RWPE1 (cell line): ENCODE measurements at regions not wholly inside any gene's neighbourhood (a gene's known extent, or its start where the extent isn't known, plus 50 kb on each side); places are given as distances from the start of the nearest gene placed in this dataset.

ENCODE experiments used
- CTCF ChIA-PET: fragments of 350-600 bp; sonication (Branson Sonifier 250); formaldehyde crosslinking; extraction: SDS; loops from one replicate; lab custom pipeline; 2021; lab: Yijun Ruan, JAX
- POLR2A ChIA-PET: fragments of 400-600 bp; formaldehyde crosslinking; extraction: SDS; loops from one replicate; lab custom pipeline; 2020; ENCODE audit warnings: antibody characterized with exemption; ENCODE audit not compliant: low non-redundant PET; lab: Yijun Ruan, JAX
- DNase-seq: peaks from one replicate; pipeline ENCODE4 v3.0.0; 2012; ENCODE audit warnings: low spot score
- H3K27ac ChIP-seq: fragments of 450-650 bp; 2 replicates; pipeline ENCODE4 v1.5.1; 2017
- TF ChIP-seq, protein P1 (sequence below): fragments of 450-650 bp; conservative IDR thresholded peaks from 2 replicates; pipeline ENCODE4 v1.5.1; 2017; ENCODE audit warnings: low read depth, mild to moderate bottlenecking

DNA sequence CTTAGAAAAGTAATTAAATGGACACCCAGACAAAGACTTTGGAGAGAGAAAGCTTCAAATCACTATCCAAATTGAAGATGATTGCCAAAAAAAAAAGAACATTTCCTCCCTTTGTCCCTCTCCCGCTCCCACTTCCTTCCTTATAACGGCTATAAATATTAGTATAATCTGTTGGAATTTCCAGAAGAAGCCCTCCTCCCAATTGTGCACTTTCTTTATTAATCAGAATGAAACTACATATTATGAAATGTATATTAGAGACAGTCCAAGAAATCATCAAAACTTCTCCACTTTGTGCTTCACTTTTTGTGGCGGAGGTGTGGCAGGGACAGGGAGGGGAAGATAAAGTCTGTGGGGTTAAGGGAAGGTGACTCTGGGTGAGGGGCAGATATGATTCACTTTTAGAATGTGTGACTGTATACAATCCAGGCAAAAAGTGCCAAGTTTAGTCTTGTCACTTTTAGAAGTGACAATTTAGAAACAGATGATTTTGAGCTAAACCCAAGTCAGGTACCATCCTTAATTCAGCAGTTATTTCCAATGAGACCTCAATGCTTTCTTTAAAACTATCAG lies 195.0 kb upstream of the MARCKS start:
- no peak for DNase-seq
- TF ChIP-seq, protein P1, sequence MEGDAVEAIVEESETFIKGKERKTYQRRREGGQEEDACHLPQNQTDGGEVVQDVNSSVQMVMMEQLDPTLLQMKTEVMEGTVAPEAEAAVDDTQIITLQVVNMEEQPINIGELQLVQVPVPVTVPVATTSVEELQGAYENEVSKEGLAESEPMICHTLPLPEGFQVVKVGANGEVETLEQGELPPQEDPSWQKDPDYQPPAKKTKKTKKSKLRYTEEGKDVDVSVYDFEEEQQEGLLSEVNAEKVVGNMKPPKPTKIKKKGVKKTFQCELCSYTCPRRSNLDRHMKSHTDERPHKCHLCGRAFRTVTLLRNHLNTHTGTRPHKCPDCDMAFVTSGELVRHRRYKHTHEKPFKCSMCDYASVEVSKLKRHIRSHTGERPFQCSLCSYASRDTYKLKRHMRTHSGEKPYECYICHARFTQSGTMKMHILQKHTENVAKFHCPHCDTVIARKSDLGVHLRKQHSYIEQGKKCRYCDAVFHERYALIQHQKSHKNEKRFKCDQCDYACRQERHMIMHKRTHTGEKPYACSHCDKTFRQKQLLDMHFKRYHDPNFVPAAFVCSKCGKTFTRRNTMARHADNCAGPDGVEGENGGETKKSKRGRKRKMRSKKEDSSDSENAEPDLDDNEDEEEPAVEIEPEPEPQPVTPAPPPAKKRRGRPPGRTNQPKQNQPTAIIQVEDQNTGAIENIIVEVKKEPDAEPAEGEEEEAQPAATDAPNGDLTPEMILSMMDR = no peak
- CTCF ChIA-PET = no interaction called here
- no peak overlapping the region for H3K27ac ChIP-seq
- POLR2A ChIA-PET = no interaction called here

DNA sequence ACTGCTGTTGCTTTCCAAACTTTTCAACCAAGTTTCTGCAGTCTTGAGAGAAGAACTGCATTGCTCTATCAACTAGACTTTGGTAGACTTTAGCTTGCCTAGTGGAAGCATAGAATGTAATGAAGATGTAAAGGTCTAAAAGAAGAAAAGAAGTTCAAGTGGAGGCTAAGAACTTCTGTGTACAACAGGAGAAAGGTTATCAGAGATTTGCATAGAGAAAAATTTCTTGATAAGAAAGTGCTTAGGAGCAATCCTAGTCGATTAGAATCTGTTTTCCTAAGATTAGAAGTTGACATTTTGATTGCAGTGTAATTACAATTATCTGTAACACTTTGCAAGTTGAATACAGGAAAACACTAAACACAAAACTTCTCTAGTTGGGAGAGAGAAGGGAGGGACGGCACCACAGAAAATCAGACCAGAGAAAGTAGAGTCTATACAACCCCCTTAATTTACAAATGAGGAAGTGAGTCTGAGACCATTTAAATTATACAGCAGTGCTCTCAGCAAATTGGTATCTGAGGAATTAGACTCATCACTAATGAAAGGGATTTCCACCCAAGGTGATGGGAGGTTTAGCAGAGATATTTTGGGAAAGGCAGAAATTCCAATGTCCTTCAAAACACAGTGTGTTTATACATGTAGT lies 194.3 kb upstream of the MARCKS start:
- DNase-seq = no peak
- no peak overlapping the region for H3K27ac ChIP-seq
- ChIA-PET CTCF (no interaction called here), POLR2A (no interaction called here)
- TF ChIP-seq, protein P1 = no peak

DNA sequence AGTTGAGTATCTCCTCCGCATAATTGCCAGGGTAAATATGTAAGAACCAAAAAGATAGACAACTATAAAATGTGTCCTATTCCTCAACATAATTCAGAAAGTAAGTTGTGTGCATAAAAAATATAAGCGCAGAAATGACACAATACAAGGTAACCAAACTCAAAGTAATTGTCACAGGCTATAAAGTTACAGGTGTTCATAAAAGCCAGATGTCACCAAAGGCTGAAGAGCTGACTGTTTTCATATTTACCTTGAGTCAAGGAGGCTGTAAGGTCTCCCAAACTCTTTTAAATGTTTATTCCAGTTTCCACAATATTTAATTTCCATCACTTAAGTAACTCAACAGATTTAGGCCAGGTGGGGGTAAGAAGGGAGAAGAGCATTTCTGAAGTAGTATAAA lies 192.2 kb upstream of the MARCKS start:
- CTCF ChIA-PET = interaction anchor here (0.6 to 0.7 kb wide), 3 partner anchors 9 to 280 kb away, joined by 3 to 4 read pairs (median 4); no protein-coding TSS in a partner anchor
- TF ChIP-seq, protein P1 = no peak
- no peak for DNase-seq
- no peak overlapping the region for H3K27ac ChIP-seq
- POLR2A ChIA-PET = no interaction called here

DNA sequence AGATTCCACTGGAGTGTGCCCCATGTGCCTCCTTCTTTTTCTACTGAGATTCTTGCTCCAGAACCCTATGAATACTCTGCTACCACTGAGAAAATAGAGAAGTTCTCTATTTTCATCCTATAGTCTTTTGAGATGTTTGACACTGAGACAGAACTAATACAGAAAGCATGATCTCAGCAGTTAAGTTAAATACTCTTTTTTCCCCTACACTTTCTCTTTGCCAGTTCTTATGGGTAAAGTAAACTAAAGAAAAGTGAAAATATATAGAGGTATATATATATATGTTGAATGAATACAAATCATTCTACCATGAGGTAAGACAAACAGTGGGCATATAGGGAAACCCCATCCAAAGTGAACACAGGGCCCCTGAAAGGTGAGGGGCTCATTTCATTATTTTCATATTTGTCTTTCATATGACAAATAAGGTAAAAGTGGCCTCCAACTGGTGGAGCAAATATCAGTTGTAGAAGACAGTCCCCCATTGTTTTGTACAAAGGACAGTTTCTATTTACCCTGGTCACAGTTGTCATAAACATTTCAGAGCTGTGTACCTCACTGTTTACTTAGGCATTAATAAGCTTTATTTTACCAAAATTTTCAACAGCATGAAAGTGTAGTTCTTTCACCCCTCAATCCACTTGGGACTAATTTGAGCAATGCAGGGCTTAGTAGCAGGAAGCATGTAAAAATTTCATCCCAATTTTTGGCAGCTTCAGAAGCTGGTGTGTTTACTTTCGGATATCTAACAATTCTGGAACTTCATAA lies 188.3 kb upstream of the MARCKS start:
- DNase-seq = no peak
- no peak overlapping the region for H3K27ac ChIP-seq
- ChIA-PET CTCF (interaction anchor here (0.7 kb wide), 1 partner anchor 1598 kb away, joined by 3 read pairs; no protein-coding TSS in a partner anchor), POLR2A (no interaction called here)
- TF ChIP-seq, protein P1 = no peak

DNA sequence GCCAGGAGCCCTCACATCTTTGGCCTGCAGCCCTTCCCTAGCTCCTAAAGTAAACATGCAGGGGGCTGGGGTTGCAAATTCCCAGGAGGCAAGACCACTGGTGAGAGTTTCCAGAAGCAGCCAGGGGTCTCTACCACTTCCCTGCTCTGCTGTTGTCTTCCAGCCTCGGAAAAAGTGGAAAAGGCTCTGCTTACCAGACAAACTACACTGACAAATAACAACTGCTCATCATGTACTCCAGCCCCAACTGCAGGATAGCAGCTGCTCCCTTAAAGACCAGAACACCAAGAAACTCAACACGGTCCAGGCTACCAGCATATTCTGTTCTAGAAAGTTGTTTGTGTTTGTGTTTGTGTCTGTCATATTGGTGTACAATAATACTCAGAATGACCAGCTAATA lies 187.5 kb upstream of the MARCKS start:
- no peak for DNase-seq
- ChIA-PET POLR2A (no interaction called here), CTCF (no interaction called here)
- TF ChIP-seq, protein P1 = no peak
- no peak overlapping the region for H3K27ac ChIP-seq

DNA sequence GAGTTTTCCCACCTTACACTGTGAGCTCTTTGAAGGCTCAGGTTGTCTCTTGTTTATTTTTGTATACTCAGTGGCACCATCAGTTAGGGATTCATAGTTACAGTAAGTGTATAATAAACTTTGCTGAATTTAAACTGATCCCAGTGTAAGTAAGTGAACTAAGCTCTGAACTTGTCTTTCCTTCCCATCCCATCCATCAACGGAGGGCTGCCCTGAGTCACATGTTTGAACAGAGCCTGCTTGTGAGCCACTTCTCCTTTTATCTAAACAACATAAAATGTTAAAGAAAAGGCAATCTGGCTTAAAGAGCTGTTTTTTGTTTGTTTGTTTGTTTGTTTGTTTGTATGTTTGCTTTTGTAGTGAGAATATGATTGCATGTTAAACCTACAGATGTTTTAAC lies 185.7 kb upstream of the MARCKS start:
- no peak overlapping the region for H3K27ac ChIP-seq
- CTCF ChIA-PET = no interaction called here
- POLR2A ChIA-PET = no interaction called here
- TF ChIP-seq, protein P1 = no peak
- no peak for DNase-seq
